Type B pancreatic cell (in vitro differentiated cells): ENCODE measurements at regions not wholly inside any gene's neighbourhood (a gene's known extent, or its start where the extent isn't known, plus 50 kb on each side); places are given as distances from the start of the nearest gene placed in this dataset.
"Not testable (repeated sequence)": the region's sequence is repeated elsewhere in the genome, so short reads cannot be mapped to it uniquely, and the experiment has no call there.

ENCODE experiments used
- DNase-seq: peaks from one replicate; pipeline ENCODE4 v3.0.0; 2021; ENCODE audit warnings: mixed read lengths; ENCODE audit not compliant: unreplicated experiment; ENCODE audit errors: extremely low spot score
- H3K27ac Mint-ChIP-seq: 2 replicates; pipeline ENCODE4 v1.8.0; 2021; ENCODE audit warnings: mild to moderate bottlenecking, mixed read lengths
- H3K27me3 Mint-ChIP-seq: 2 replicates; pipeline ENCODE4 v1.8.0; 2021; ENCODE audit warnings: mixed read lengths
- H3K36me3 Mint-ChIP-seq: 2 replicates; pipeline ENCODE4 v1.8.0; 2021; ENCODE audit warnings: mixed read lengths
- H3K4me1 Mint-ChIP-seq: one replicate; pipeline ENCODE4 v1.8.0; 2021; ENCODE audit warnings: mixed read lengths; ENCODE audit not compliant: unreplicated experiment
- H3K4me3 Mint-ChIP-seq: 2 replicates; pipeline ENCODE4 v1.8.0; 2021; ENCODE audit warnings: mild to moderate bottlenecking, mixed read lengths
- H3K9me3 Mint-ChIP-seq: 2 replicates; pipeline ENCODE4 v1.8.0; 2021; ENCODE audit warnings: mixed read lengths
- CTCF ChIP-seq: fragments of 200-600 bp; sonication (generic); conservative IDR thresholded peaks from 2 replicates; pipeline ENCODE4 v1.5.0; 2021; ENCODE audit warnings: antibody characterized with exemption, mild to moderate bottlenecking

DNA sequence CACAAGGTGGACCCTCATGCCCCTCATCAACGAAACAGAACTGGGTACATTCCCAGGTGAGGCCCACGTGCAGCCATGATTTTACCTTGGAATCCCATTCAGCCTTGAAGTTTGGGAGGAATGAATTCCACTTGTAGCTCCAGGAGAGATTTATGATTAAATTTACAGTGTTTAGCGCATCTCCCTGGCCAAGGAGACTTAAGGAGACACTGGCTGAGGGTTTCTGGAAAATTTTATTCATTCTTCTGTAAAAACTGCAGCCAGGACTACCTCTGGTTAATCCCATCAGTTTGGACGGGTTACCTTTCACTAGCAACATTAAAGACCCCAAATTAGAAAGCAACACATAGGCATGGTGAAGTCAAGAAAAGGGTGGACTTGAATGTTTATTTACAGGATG lies 87.2 kb upstream of the SMURF2 start:
- Mint-ChIP-seq H3K27me3 (no peaks in the 10 kb centered on the region), H3K4me3 (no peak overlapping the region), H3K4me1 (no peaks in the 10 kb centered on the region), H3K27ac (no peak overlapping the region), H3K9me3 (no peaks in the 10 kb centered on the region), H3K36me3 (peaks cover 18% of the 10 kb centered on the region)
- no peak for TF ChIP-seq CTCF
- DNase-seq: no peak

- Mint-ChIP-seq H3K9me3 (no peaks in the 10 kb centered on the region), H3K27ac (no peak overlapping the region), H3K27me3 (no peaks in the 10 kb centered on the region)
Measured at GRCh38 chr17:64747938-64748540, 85.9 kb upstream of the SMURF2 start.

DNA sequence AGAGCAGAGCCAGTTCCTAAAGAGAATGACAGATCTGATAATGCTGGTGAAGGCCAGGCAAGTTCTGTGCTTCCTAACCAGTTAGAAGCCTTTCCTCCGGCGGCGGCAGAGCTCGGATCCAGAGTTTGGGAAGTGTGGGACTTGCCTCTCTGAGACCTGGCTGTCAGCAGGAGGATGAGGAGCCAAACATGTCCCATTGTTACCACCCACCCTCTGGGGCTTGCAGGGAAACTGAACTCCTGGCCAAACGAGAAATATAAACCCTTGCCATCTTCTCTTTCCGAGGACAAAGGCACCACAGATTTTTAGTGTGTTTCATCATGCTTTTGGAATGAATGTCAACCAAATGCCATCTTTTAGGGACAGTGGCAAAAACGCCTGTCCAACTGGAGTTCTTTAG lies 80.2 kb upstream of the SMURF2 start:
- Mint-ChIP-seq H3K4me3 (no peak overlapping the region), H3K27ac (no peak overlapping the region), H3K9me3 (no peaks in the 10 kb centered on the region), H3K36me3 (no peaks in the 10 kb centered on the region), H3K27me3 (no peaks in the 10 kb centered on the region), H3K4me1 (peaks cover 4% of the 10 kb centered on the region)
- TF ChIP-seq CTCF: no peak
- DNase-seq: no peak

More at GRCh38 chr17:64747938-64748540, 85.9 kb upstream of the SMURF2 start:
- H3K4me1 Mint-ChIP-seq: no peaks in the 10 kb centered on the region
- H3K4me3 Mint-ChIP-seq: no peak overlapping the region
- peaks cover 11% of the 10 kb centered on the region for H3K36me3 Mint-ChIP-seq
- no peak for DNase-seq
- TF ChIP-seq CTCF: no peak

- H3K9me3 Mint-ChIP-seq, H3K4me3 Mint-ChIP-seq, H3K4me1 Mint-ChIP-seq, H3K27me3 Mint-ChIP-seq, H3K27ac Mint-ChIP-seq, H3K36me3 Mint-ChIP-seq: not testable (repeated sequence)
- DNase-seq: peak; percentile 22
Measured at GRCh38 chr17:64741916-64742315, 79.8 kb upstream of the SMURF2 start.

DNA sequence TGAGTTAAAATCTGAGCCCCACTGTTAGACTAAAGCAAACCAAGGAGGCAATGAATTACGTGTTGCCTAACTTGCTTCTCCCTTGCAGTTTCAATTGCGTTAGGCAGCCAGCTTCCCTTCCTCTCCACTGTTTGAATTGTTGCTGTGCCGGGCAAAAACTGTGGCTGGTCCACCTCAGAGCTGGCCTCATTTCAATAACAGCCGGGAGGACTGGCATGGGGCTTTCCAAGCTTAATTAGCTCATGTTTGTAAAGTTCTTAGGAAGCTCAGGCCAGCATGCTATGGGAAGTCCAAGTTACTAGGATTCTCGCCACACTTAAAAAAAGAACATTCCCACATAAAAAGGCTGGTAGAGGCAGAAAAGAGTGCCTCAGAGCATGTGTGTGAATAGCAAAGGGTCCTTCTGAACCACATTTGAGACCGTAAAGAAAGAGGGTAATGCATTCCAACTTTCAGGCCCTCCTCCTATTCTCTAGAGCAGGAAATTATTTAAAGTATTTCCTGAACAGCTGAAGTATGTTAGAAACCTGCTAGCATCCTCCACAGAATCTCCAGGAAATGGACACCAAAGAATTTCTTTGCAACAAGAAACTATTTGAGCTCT lies 79.0 kb upstream of the SMURF2 start:
- Mint-ChIP-seq H3K36me3 (no peaks in the 10 kb centered on the region), H3K27ac (peak overlapping the region; percentile 17), H3K9me3 (no peaks in the 10 kb centered on the region), H3K4me3 (no peak overlapping the region), H3K4me1 (peaks cover 4% of the 10 kb centered on the region), H3K27me3 (no peaks in the 10 kb centered on the region)
- TF ChIP-seq CTCF: no peak
- peak; percentile 15 for DNase-seq

GRCh38 chr17:64739316-64740058 lies 77.4 kb upstream of the SMURF2 start:
- no peak for TF ChIP-seq CTCF
- H3K4me1 Mint-ChIP-seq: peaks cover 4% of the 10 kb centered on the region
- no peak overlapping the region for H3K4me3 Mint-ChIP-seq
- H3K27ac Mint-ChIP-seq: no peak overlapping the region
- no peaks in the 10 kb centered on the region for H3K9me3 Mint-ChIP-seq
- H3K27me3 Mint-ChIP-seq: no peaks in the 10 kb centered on the region
- peak; percentile 34 for DNase-seq
- no peaks in the 10 kb centered on the region for H3K36me3 Mint-ChIP-seq
